ENCODE measurements at regions not wholly inside any gene's neighbourhood (a gene's known extent, or its start where the extent isn't known, plus 50 kb on each side); places are given as distances from the start of the nearest gene placed in this dataset.

GRCh38 chr5:19241690-19242089 is 746.3 kb downstream of the CDH18 start:
- Histone ChIP-seq H4K8ac (ENCODE audit: low read depth in 2 of 2, low read length in 2 of 2) (no peak overlapping the region), H3K14ac (replicated peaks; ENCODE audit: low read depth, low read length) (no peak overlapping the region), H2AK5ac (ENCODE audit: low read depth, low read length) (no peak overlapping the region), H3K27ac (ENCODE audit: insufficient read depth, low read length) (no peak overlapping the region), H3K4ac (ENCODE audit: low read depth, low read length) (no peak overlapping the region), H3K56ac (ENCODE audit: extremely low read depth, insufficient read depth, low read length) (no peak overlapping the region), H2BK120ac (ENCODE audit: low read depth, low read length) (no peak overlapping the region), H3K9ac (ENCODE audit: low read depth, low read length) (no peak overlapping the region), H3K79me1 (ENCODE audit: low read depth in 1 of 2, low read length in 2 of 2) (no peaks in the 10 kb centered on the region), H3K4me2 (ENCODE audit: low read depth, low read length) (no peak overlapping the region), H2AFZ (replicated peaks; ENCODE audit: low read length, poor library complexity) (no peak overlapping the region), H3K27me3 (ENCODE audit: control insufficient read depth, insufficient read depth, low read length) (no peaks in the 10 kb centered on the region), H4K5ac (ENCODE audit: low read depth, low read length) (no peak overlapping the region), H3K36me3 (ENCODE audit: control insufficient read depth, insufficient read depth, low read length) (no peaks in the 10 kb centered on the region), H2BK15ac (ENCODE audit: low read depth, low read length) (no peak overlapping the region), H4K20me1 (ENCODE audit: insufficient read depth, low read length) (no peaks in the 10 kb centered on the region), H3K9me1 (ENCODE audit: insufficient read depth, low read length) (no peaks in the 10 kb centered on the region), H3K4me1 (ENCODE audit: control insufficient read depth, insufficient read depth, low read length) (no peaks in the 10 kb centered on the region), H3K18ac (ENCODE audit: low read depth, low read length) (no peak overlapping the region), H3K23ac (ENCODE audit: low read depth, low read length) (no peak overlapping the region), H3K9me3 (ENCODE audit: control insufficient read depth, insufficient read depth, low read length) (no peaks in the 10 kb centered on the region; the same call in 1 of the 2 replicates), H2BK20ac (ENCODE audit: low read depth, low read length) (no peak overlapping the region), H3K4me3 (ENCODE audit: insufficient read depth, low read depth, low read length) (no peak overlapping the region), H4K91ac (ENCODE audit: insufficient read depth, low read depth, low read length) (no peak overlapping the region), H2BK5ac (ENCODE audit: low read depth, low read length, poor library complexity, severe bottlenecking) (no peak overlapping the region), H2AK9ac (replicated peaks; ENCODE audit: low read depth, low read length, poor library complexity) (no peak overlapping the region)
- ChIA-PET POLR2A (ENCODE audit: unreplicated experiment) (no interaction called here), CTCF (no interaction called here)
- no peak for ATAC-seq (ENCODE audit: low read depth)
- no peak for TF ChIP-seq CTCF (conservative IDR thresholded peaks at IDR 0.05; ENCODE audit: low read depth, low read length)
- TF ChIP-seq NFE2L2 (IDR thresholded peaks at IDR 0.05; ENCODE audit: low read depth, low read length) = no peak
- TF ChIP-seq POLR2A (IDR thresholded peaks at IDR 0.05; ENCODE audit: low read depth, low read length) = no peak
- no peak for TF ChIP-seq RCOR1 (IDR thresholded peaks at IDR 0.05; ENCODE audit: insufficient replicate concordance, low read length)
- TF ChIP-seq RAD21 (IDR thresholded peaks at IDR 0.05; ENCODE audit: low read length) = no peak
- no peak for TF ChIP-seq MAZ (IDR thresholded peaks at IDR 0.05; ENCODE audit: borderline replicate concordance, low read depth, low read length)
- no peak for TF ChIP-seq FOS (IDR thresholded peaks at IDR 0.05; ENCODE audit: low read depth, low read length)
- TF ChIP-seq USF2 (IDR thresholded peaks at IDR 0.05; ENCODE audit: low read depth, low read length) = no peak
- TF ChIP-seq CEBPB (IDR thresholded peaks at IDR 0.05; ENCODE audit: low read depth, low read length) = no peak
- TF ChIP-seq CHD1 (IDR thresholded peaks at IDR 0.05; ENCODE audit: low read depth, low read length) = no peak
- no peak for TF ChIP-seq BHLHE40 (IDR thresholded peaks at IDR 0.05; ENCODE audit: low read depth, low read length)
- TF ChIP-seq MXI1 (IDR thresholded peaks at IDR 0.05; ENCODE audit: borderline replicate concordance, low read depth, low read length) = no peak
- no peak for TF ChIP-seq ELK1 (IDR thresholded peaks at IDR 0.05; ENCODE audit: borderline replicate concordance, low read depth, low read length)
- TF ChIP-seq SMC3 (IDR thresholded peaks at IDR 0.05; ENCODE audit: low read depth, low read length) = no peak
- TF ChIP-seq MAFK (IDR thresholded peaks at IDR 0.05; ENCODE audit: low read depth, low read length) = no peak
- TF ChIP-seq RFX5 (IDR thresholded peaks at IDR 0.05; ENCODE audit: low read depth, low read length) = no peak
- in situ Hi-C loops (cut with MboI; ENCODE audit: low sequenced_read_pairs) (no loop called here), dilution Hi-C loops (cut with HindIII; ENCODE audit: low sequenced_read_pairs, unreplicated experiment) (no loop called here), intact Hi-C loops (cut with micrococcal nuclease) (no loop called here)
- no peak for DNase-seq
- BruUV-seq (replicated peaks) = no TSS peak
- WGBS, 2 experiments (ENCODE audit: extremely low coverage in 2 of 2, insufficient read length in 1 of 2) = no CpG with 5 or more reads among the region's 1 CpG

Measured in IMR-90 (cell line).